H1 (cell line): ENCODE measurements at regions not wholly inside any gene's neighbourhood (a gene's known extent, or its start where the extent isn't known, plus 50 kb on each side); places are given as distances from the start of the nearest gene placed in this dataset.

Experiments
- CTCF ChIA-PET: fragments of 300-600 bp; sonication (Branson Sonifier 250); formaldehyde crosslinking; loops from one replicate; lab custom pipeline; 2021; ENCODE audit not compliant: partially characterized antibody; lab: Charles Lee
- POLR2A ChIA-PET: fragments of 300-600 bp; sonication (Branson Sonifier 250); formaldehyde crosslinking; loops from one replicate; lab custom pipeline; 2021; ENCODE audit warnings: inconsistent platforms; ENCODE audit not compliant: partially characterized antibody; lab: Charles Lee
- DNase-seq, 2 experiments: peaks; one replicate each; pipeline versions ENCODE4 v3.0.0 to v3.0.0-alpha.2; 2010 to 2022; ENCODE audit warnings: low spot score in 2 of 2, low read depth in 1 of 2, mixed read lengths in 1 of 2
- FAIRE-seq: peaks from 2 replicates; lab custom pipeline; 2011; peaks lifted over from hg19 to GRCh38; lab: Jason Lieb, UNC
- H2AFZ ChIP-seq: 2 replicates; pipeline ENCODE4 v1.8.1; 2012; ENCODE audit warnings: low read length, inconsistent platforms
- H2AK5ac ChIP-seq: 2 replicates; pipeline ENCODE4 v1.6.1; 2013; ENCODE audit warnings: low read depth, low read length
- H2BK120ac ChIP-seq: replicated peaks from 2 replicates; pipeline ENCODE3; 2013; ENCODE audit warnings: low read depth, low read length, inconsistent platforms
- H2BK12ac ChIP-seq: 2 replicates; pipeline ENCODE4 v1.6.1; 2013; ENCODE audit warnings: low read depth, low read length
- H2BK15ac ChIP-seq: 2 replicates; pipeline ENCODE4 v1.6.1; 2013; ENCODE audit warnings: low read length
- H2BK20ac ChIP-seq: 2 replicates; pipeline ENCODE4 v1.6.1; 2013; ENCODE audit warnings: low read length
- H2BK5ac ChIP-seq: 2 replicates; pipeline ENCODE4 v1.6.1; 2013; ENCODE audit warnings: low read depth, low read length
- H3K14ac ChIP-seq: 2 replicates; pipeline ENCODE4 v1.6.1; 2013; ENCODE audit warnings: inconsistent platforms; ENCODE audit not compliant: insufficient read length
- H3K18ac ChIP-seq: 2 replicates; pipeline ENCODE4 v1.6.1; 2013; ENCODE audit warnings: low read length; ENCODE audit errors: extremely low read depth
- H3K23ac ChIP-seq: 2 replicates; pipeline ENCODE4 v1.6.1; 2013; ENCODE audit warnings: inconsistent platforms; ENCODE audit not compliant: insufficient read length
- H3K23me2 ChIP-seq: 2 replicates; pipeline ENCODE4 v1.6.1; 2013; ENCODE audit warnings: low read depth, low read length
- H3K27ac ChIP-seq: 2 replicates; pipeline ENCODE4 v1.6.1; 2011; ENCODE audit warnings: low read depth, low read length, inconsistent platforms
- H3K27me3 ChIP-seq, 4 experiments: replicated peaks in 1 of 4; 1 replicate in 1 of 4; 2 replicates in 3 of 4; pipeline versions ENCODE4 v1.6.1 to v1.8.1; 2011 to 2013; ENCODE audit warnings: low read length in 3 of 4, mild to moderate bottlenecking in 3 of 4, inconsistent platforms in 2 of 4, mixed read lengths in 2 of 4, moderate library complexity in 1 of 4; ENCODE audit not compliant: control insufficient read depth in 3 of 4, insufficient read depth in 3 of 4; ENCODE audit errors: extremely low read depth in 1 of 4
- H3K36me3 ChIP-seq, 4 experiments: 2 replicates each; pipeline versions ENCODE4 v1.6.1 to v1.8.1; 2011 to 2013; ENCODE audit warnings: mild to moderate bottlenecking in 4 of 4, low read length in 3 of 4, moderate library complexity in 2 of 4, control low read depth in 1 of 4, inconsistent platforms in 1 of 4; ENCODE audit not compliant: insufficient read depth in 4 of 4, control insufficient read depth in 2 of 4
- H3K4ac ChIP-seq: replicated peaks from 2 replicates; pipeline ENCODE3; 2013; ENCODE audit warnings: low read length, low read depth, mixed read lengths, inconsistent platforms; ENCODE audit not compliant: insufficient read length
- H3K4me1 ChIP-seq, 4 experiments: replicated peaks in 1 of 4; 1 replicate in 1 of 4; 2 replicates in 3 of 4; pipeline versions ENCODE4 v1.6.1 to v1.8.1; 2011 to 2013; ENCODE audit warnings: low read length in 3 of 4, inconsistent platforms in 2 of 4, mixed read lengths in 1 of 4; ENCODE audit not compliant: insufficient read depth in 4 of 4, control insufficient read depth in 3 of 4
- H3K4me2 ChIP-seq, 2 experiments: 2 replicates each; pipeline versions ENCODE4 v1.6.1 to v1.8.1; 2011 to 2013; ENCODE audit warnings: low read depth in 2 of 2, low read length in 2 of 2, control low read depth in 1 of 2, inconsistent platforms in 1 of 2, mild to moderate bottlenecking in 1 of 2; ENCODE audit not compliant: insufficient read depth in 1 of 2
- H3K4me3 ChIP-seq, 4 experiments: fragments of 200-600, 300-600 bp in 1 of 4; sonication (generic), shearing (Covaris generic), sonication (Bioruptor Twin) in 1 of 4; 2 replicates each; pipeline versions ENCODE4 v1.5.1 to v1.8.1; 2011 to 2016; ENCODE audit warnings: low read length in 4 of 4, low read depth in 3 of 4, control low read depth in 2 of 4, inconsistent platforms in 2 of 4, mild to moderate bottlenecking in 2 of 4, mixed read lengths in 1 of 4, moderate library complexity in 1 of 4; ENCODE audit not compliant: insufficient read depth in 2 of 4; ENCODE audit errors: extremely low read depth in 1 of 4
- H3K56ac ChIP-seq: replicated peaks from 2 replicates; pipeline ENCODE3; 2013; ENCODE audit warnings: low read depth, mild to moderate bottlenecking, mixed read lengths, low read length, inconsistent platforms; ENCODE audit not compliant: insufficient read length
- H3K79me1 ChIP-seq: 2 replicates; pipeline ENCODE4 v1.6.1; 2013; ENCODE audit warnings: low read depth, low read length, control low read depth
- H3K79me2 ChIP-seq, 2 experiments: 2 replicates each; pipeline versions ENCODE4 v1.6.1 to v1.8.1; 2012 to 2013; ENCODE audit warnings: low read length in 2 of 2, mild to moderate bottlenecking in 2 of 2, inconsistent platforms in 1 of 2; ENCODE audit not compliant: insufficient read depth in 2 of 2, control insufficient read depth in 1 of 2
- H3K9ac ChIP-seq, 4 experiments: replicated peaks in 1 of 4; 1 replicate in 1 of 4; 2 replicates in 3 of 4; pipeline versions ENCODE4 v1.6.1 to v1.8.1; 2011 to 2013; ENCODE audit warnings: low read depth in 3 of 4, low read length in 3 of 4, control low read depth in 2 of 4, mild to moderate bottlenecking in 2 of 4, moderate library complexity in 2 of 4, inconsistent platforms in 1 of 4; ENCODE audit errors: extremely low read depth in 1 of 4
- H3K9me3 ChIP-seq, 2 experiments: 2 replicates each; pipeline versions ENCODE4 v1.6.1 to v1.8.1; 2012 to 2013; ENCODE audit warnings: mild to moderate bottlenecking in 2 of 2, moderate library complexity in 2 of 2, control low read depth in 1 of 2, inconsistent platforms in 1 of 2, low read depth in 1 of 2, low read length in 1 of 2, mixed read lengths in 1 of 2; ENCODE audit not compliant: insufficient read depth in 2 of 2
- H4K20me1 ChIP-seq, 2 experiments: replicated peaks in 1 of 2; 2 replicates each; pipeline versions ENCODE3 to v1.8.1; 2011 to 2013; ENCODE audit warnings: inconsistent platforms in 2 of 2, low read length in 2 of 2, mild to moderate bottlenecking in 1 of 2; ENCODE audit not compliant: insufficient read depth in 2 of 2, control insufficient read depth in 1 of 2
- H4K5ac ChIP-seq: 2 replicates; pipeline ENCODE4 v1.6.1; 2013; ENCODE audit warnings: low read length, low read depth, mixed read lengths, inconsistent platforms; ENCODE audit not compliant: insufficient read length
- H4K8ac ChIP-seq: 2 replicates; pipeline ENCODE4 v1.8.0; 2013; ENCODE audit warnings: mild to moderate bottlenecking, moderate library complexity, low read length, inconsistent platforms; ENCODE audit not compliant: insufficient read depth; ENCODE audit errors: extremely low read depth
- H4K91ac ChIP-seq: replicated peaks from 2 replicates; pipeline ENCODE3; 2013; ENCODE audit warnings: low read length, mixed read lengths, inconsistent platforms; ENCODE audit not compliant: insufficient read length
- ASH2L ChIP-seq: fragments of 200-600, 300-600 bp; sonication (generic); IDR thresholded peaks from one replicate; pipeline ENCODE4 v1.7.1; 2017; ENCODE audit warnings: low read length
- BCL11A ChIP-seq, 2 experiments: IDR thresholded peaks; one replicate each; pipeline ENCODE4 v1.6.1; 2011; ENCODE audit warnings: low read depth in 2 of 2, low read length in 2 of 2, mild to moderate bottlenecking in 2 of 2
- CREB1 ChIP-seq: IDR thresholded peaks from 2 replicates; pipeline ENCODE4 v1.6.1; 2012; ENCODE audit warnings: inconsistent platforms
- CTBP2 ChIP-seq: IDR thresholded peaks from 2 replicates; pipeline ENCODE4 v1.7.0; 2011; ENCODE audit warnings: borderline replicate concordance, mild to moderate bottlenecking, moderate library complexity, mixed read lengths, low read length; ENCODE audit not compliant: insufficient read depth, insufficient read length
- GTF2F1 ChIP-seq: IDR thresholded peaks from 2 replicates; pipeline ENCODE4 v1.6.1; 2012; ENCODE audit warnings: low read depth, low read length, improper control_type of control experiment, borderline replicate concordance
- HDAC6 ChIP-seq: IDR thresholded peaks from one replicate; pipeline ENCODE4 v1.7.1; 2012; ENCODE audit warnings: low read depth, mild to moderate bottlenecking, inconsistent platforms, low read length, moderate library complexity
- JUN ChIP-seq: IDR thresholded peaks from 2 replicates; pipeline ENCODE4 v1.6.1; 2011; ENCODE audit warnings: low read depth, mild to moderate bottlenecking, improper control_type of control experiment, low read length
- NRF1 ChIP-seq: IDR thresholded peaks from 2 replicates; pipeline ENCODE4 v1.6.1; 2011; ENCODE audit warnings: mild to moderate bottlenecking, low read depth, low read length, improper control_type of control experiment
- PHF8 ChIP-seq: fragments of 200-600 bp; sonication (generic); conservative IDR thresholded peaks from 2 replicates; pipeline ENCODE4 v1.7.1; 2012; ENCODE audit warnings: low read depth, mild to moderate bottlenecking, inconsistent platforms, low read length, moderate library complexity
- POLR2A ChIP-seq, 2 experiments: IDR thresholded peaks; 1 replicate in 1 of 2; 2 replicates in 1 of 2; pipeline ENCODE4 v1.6.1; 2011; ENCODE audit warnings: low read depth in 2 of 2, low read length in 2 of 2, mild to moderate bottlenecking in 2 of 2; ENCODE audit errors: control extremely low read depth in 1 of 2
- POLR2AphosphoS5 ChIP-seq: IDR thresholded peaks from 2 replicates; pipeline ENCODE4 v1.6.1; 2011; ENCODE audit warnings: low read depth, low read length
- POU5F1 ChIP-seq: IDR thresholded peaks from 2 replicates; pipeline ENCODE4 v1.6.1; 2011; ENCODE audit warnings: low read depth, mild to moderate bottlenecking, low read length, moderate library complexity
- RXRA ChIP-seq: IDR thresholded peaks from 2 replicates; pipeline ENCODE4 v1.6.1; 2011; ENCODE audit warnings: low read depth, mild to moderate bottlenecking, low read length, moderate library complexity; ENCODE audit not compliant: insufficient read depth
- SIX5 ChIP-seq: IDR thresholded peaks from 2 replicates; pipeline ENCODE4 v1.6.1; 2011; ENCODE audit warnings: mild to moderate bottlenecking, low read depth, low read length
- TAF7 ChIP-seq: optimal IDR thresholded peaks from 2 replicates; pipeline ENCODE3; 2011; ENCODE audit warnings: low read depth, mild to moderate bottlenecking, inconsistent platforms, low read length, moderate library complexity, borderline replicate concordance
- TBP ChIP-seq: IDR thresholded peaks from 2 replicates; pipeline ENCODE4 v1.6.1; 2011; ENCODE audit warnings: low read depth, low read length, improper control_type of control experiment
- TCF12 ChIP-seq: IDR thresholded peaks from 2 replicates; pipeline ENCODE4 v1.6.1; 2011; ENCODE audit warnings: low read depth, mild to moderate bottlenecking, low read length
- WGBS, 2 experiments: shearing (Covaris generic) in 1 of 2; methylation state at CpG; one replicate each; pipeline versions ENCODE4 v1.1.6 to v1.1.7; 2013 to 2015; ENCODE audit warnings: low lambda C conversion rate in 2 of 2, mixed read lengths in 2 of 2, inconsistent platforms in 1 of 2, low coverage in 1 of 2, missing lambda C conversion rate in 1 of 2; ENCODE audit not compliant: insufficient replicate concordance in 2 of 2, insufficient coverage in 1 of 2, insufficient read length in 1 of 2; ENCODE audit errors: extremely low coverage in 1 of 2, missing lambda C conversion rate in 1 of 2; 5-methylcytosine and 5-hydroxymethylcytosine counted together

DNA sequence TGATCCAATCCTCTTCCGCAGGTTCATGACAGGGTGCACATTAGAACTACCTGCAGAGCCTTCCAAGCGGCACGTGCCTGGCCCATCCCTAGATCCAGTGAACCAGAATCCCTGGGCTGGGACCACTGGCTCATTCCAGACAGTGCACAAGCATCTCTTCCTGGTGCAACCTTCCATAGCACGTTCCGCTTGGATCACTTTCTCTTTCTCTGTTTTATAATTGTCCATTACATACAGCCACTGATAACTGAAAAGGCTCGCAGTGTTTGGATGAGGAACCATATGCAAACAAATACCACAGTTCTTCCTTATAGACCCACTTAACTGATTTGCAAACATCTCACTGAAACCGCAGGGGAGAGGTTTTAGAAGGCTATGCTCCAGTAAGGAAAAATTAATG lies 59.6 kb upstream of the DDR1 start:
- POLR2A ChIA-PET: interaction anchor here (1.0 to 27.8 kb wide), 3 partner anchors 18 to 88 kb away, joined by 3 to 452 read pairs (median 206); partner anchors contain the start of gene DDR1
- TF ChIP-seq CTBP2 (no peak), POLR2A (IDR thresholded peaks at IDR 0.05; ENCODE audit: control extremely low read depth in 1 of 2, low read depth in 2 of 2, low read length in 2 of 2) (no peak), TBP (no peak), JUN (no peak), TAF7 (no peak), BCL11A (IDR thresholded peaks at IDR 0.05; ENCODE audit: low read depth in 2 of 2, low read length in 2 of 2) (no peak), POU5F1 (no peak), POLR2AphosphoS5 (no peak), TCF12 (no peak), SIX5 (no peak), NRF1 (no peak), HDAC6 (no peak), GTF2F1 (no peak), CREB1 (no peak), RXRA (no peak), PHF8 (no peak), ASH2L (no peak)

More for the DNA sequence above, 59.6 kb upstream of the DDR1 start:
- H3K79me1 ChIP-seq: no peaks in the 10 kb centered on the region
- H2BK12ac ChIP-seq: no peak overlapping the region
- H2BK15ac ChIP-seq: no peak overlapping the region
- 0 out of 2 replicates have a peak overlapping the region, but pooled peaks have one; percentile 8 for H2BK20ac ChIP-seq
- no peaks in the 10 kb centered on the region for H3K36me3 ChIP-seq
- H3K4ac ChIP-seq: no peak overlapping the region
- no peak overlapping the region for H3K4me3 ChIP-seq
- WGBS, 2 experiments: 93% methylated on average over 7 of the region's 7 CpGs; no CpG with 5 or more reads in 1 of the 2 experiments
- H3K23ac ChIP-seq: no peak overlapping the region
- DNase-seq: no peak
- CTCF ChIA-PET: interaction anchor here (3.9 to 18.4 kb wide), 4 partner anchors 16 to 90 kb away, joined by 20 to 220 read pairs (median 66); partner anchors contain the start of genes GTF2H4 and VARS2
- no peak overlapping the region for H4K91ac ChIP-seq
- H3K9ac ChIP-seq: no peak overlapping the region
- H3K9me3 ChIP-seq: no peaks in the 10 kb centered on the region
- no peak overlapping the region for H4K5ac ChIP-seq
- H2AK5ac ChIP-seq: no peak overlapping the region
- H2AFZ ChIP-seq: no peak overlapping the region
- no peaks in the 10 kb centered on the region for H3K79me2 ChIP-seq
- H3K4me1 ChIP-seq: peaks cover 3 to 8% (median 4%) of the 10 kb centered on the region in 4 experiments; a peak in 5 of 7 replicates
- no peak overlapping the region for H3K14ac ChIP-seq
- no peaks in the 10 kb centered on the region for H4K20me1 ChIP-seq
- H2BK120ac ChIP-seq: no peak overlapping the region
- H3K56ac ChIP-seq: no peak overlapping the region
- H3K18ac ChIP-seq: no peak overlapping the region
- no peaks in the 10 kb centered on the region for H3K27me3 ChIP-seq
- no peak overlapping the region for H2BK5ac ChIP-seq
- no peaks in the 10 kb centered on the region for H3K23me2 ChIP-seq
- no peak for FAIRE-seq
- H3K4me2 ChIP-seq: no peak overlapping the region
- no peak overlapping the region for H3K27ac ChIP-seq
- no peak overlapping the region for H4K8ac ChIP-seq
